Stimulated activated effector memory CD8-positive, alpha-beta T cell treated with anti-CD3 and anti-CD28 coated beads, Interleukin-12 subunit alpha, Interleukin-12 subunit beta, amount 100 ng/mL, for 72 hours (primary cell): ENCODE measurements at regions not wholly inside any gene's neighbourhood (a gene's known extent, or its start where the extent isn't known, plus 50 kb on each side); places are given as distances from the start of the nearest gene placed in this dataset.
"Not testable (repeated sequence)": the region's sequence is repeated elsewhere in the genome, so short reads cannot be mapped to it uniquely, and the experiment has no call there.

ENCODE experiments used
- ATAC-seq: fragments of 150-1000 bp; cut with Tn5 transposase; 2 replicates; pipeline ENCODE4 v1.10.0; 2021
- DNase-seq, 2 donors: peaks; one replicate each; pipeline ENCODE4 v3.0.0; 2021 to 2022; ENCODE audit warnings: low spot score in 2 of 2
- H3K27ac Mint-ChIP-seq: one replicate; pipeline ENCODE4 v1.8.0; 2022; ENCODE audit warnings: mild to moderate bottlenecking, mixed read lengths
- H3K36me3 Mint-ChIP-seq: one replicate; pipeline ENCODE4 v1.8.0; 2022; ENCODE audit warnings: mild to moderate bottlenecking, mixed read lengths
- H3K4me1 Mint-ChIP-seq: one replicate; pipeline ENCODE4 v1.8.0; 2022; ENCODE audit warnings: mixed read lengths
- H3K4me3 Mint-ChIP-seq: one replicate; pipeline ENCODE4 v1.8.0; 2022; ENCODE audit warnings: mild to moderate bottlenecking, mixed read lengths
- H3K9me3 Mint-ChIP-seq: one replicate; pipeline ENCODE4 v1.8.0; 2022; ENCODE audit warnings: mixed read lengths

DNA sequence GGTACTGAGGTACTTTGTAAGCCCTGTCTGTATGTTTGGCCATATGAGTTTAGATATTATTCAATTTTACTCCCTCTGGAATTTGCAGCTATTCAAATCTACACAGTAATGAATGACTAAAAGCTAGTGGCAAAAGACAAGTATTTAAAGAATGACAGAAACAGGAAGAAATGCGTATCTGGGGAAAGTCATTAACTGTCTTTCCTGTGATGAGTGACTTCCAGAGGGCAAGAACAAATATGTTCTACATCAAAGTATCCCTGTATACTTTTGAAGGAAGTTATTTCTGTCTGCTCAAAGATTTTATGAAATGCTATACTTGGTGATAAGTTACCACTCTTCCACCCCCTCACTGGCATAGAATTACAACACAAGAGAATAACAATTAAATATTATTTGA, 489.3 kb upstream of the SOX9 start:
- ATAC-seq = no peak
- H3K27ac Mint-ChIP-seq = no peak overlapping the region

DNA sequence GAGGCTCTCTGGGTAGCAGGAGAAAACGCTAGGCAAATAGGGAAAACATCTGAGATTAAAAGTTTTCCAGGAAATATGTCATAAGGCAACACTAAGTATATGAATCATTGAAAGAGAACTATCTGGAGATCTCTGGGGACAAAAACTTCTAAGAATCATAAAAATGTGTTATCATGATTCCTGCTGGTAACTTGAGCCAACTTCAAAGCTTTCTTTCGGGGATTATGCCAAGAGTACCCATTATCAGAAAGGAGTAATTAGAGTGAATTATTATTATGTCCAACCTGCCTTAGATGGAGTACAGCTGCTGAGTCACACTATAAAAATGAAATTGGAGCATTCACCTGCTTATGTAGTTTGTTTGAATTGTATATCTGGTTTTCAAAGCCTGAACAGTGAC, 488.5 kb upstream of the SOX9 start:
- no peaks in the 10 kb centered on the region for H3K4me1 Mint-ChIP-seq
- no peak for DNase-seq
- no peak overlapping the region for H3K4me3 Mint-ChIP-seq
- H3K27ac Mint-ChIP-seq = no peak overlapping the region
- no peak for ATAC-seq
- no peaks in the 10 kb centered on the region for H3K36me3 Mint-ChIP-seq
- H3K9me3 Mint-ChIP-seq = peaks cover 3% of the 10 kb centered on the region

More for the DNA sequence above, 489.3 kb upstream of the SOX9 start:
- Mint-ChIP-seq H3K4me1 (no peaks in the 10 kb centered on the region), H3K4me3 (no peak overlapping the region), H3K9me3 (peaks cover 5% of the 10 kb centered on the region), H3K36me3 (no peaks in the 10 kb centered on the region)
- no peak for DNase-seq

DNA sequence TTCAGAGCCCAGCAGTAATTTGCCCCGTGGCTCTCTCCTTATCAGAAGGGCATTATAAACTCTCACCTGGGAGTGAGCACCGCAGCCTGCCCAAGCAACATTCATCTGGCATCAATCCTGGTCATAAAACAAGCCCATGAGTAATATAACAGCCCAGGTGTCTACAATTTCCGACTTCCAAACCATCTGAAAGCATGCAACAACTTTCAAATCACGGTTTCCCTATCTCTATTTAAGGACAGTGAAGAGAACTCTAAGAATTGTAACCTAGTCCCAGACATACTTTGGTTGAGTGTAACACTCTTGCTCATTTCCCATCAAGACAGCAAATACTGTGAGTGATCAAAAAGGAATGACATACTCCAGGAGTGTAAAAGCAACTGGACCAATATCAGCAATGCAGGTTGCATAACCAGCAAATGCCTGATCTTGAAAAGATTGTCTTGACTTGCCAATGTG, 487.4 kb upstream of the SOX9 start:
- no peak for DNase-seq
- no peak overlapping the region for H3K27ac Mint-ChIP-seq
- H3K9me3 Mint-ChIP-seq = peaks cover 3% of the 10 kb centered on the region
- ATAC-seq = no peak
- H3K4me1 Mint-ChIP-seq = no peaks in the 10 kb centered on the region
- H3K4me3 Mint-ChIP-seq = no peak overlapping the region
- H3K36me3 Mint-ChIP-seq = no peaks in the 10 kb centered on the region

DNA sequence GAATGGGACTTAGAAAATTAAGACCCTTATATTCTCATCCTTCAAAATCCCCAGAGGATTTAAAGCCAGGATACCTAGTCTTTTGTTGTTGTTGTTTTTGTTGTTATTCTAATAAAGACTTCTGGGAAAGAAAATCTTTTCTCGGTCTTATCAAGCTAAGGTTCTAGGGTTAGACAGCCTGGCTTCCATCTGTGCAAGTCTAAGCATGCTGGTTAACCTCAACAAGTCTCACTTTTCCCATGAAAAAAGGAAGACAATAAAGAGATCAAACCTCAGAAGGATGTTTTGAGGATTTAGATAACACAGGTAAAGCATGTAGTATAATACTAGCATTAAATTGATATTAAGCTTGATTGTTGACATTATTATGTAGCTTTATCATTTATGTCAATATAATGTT, 486.4 kb upstream of the SOX9 start:
- Mint-ChIP-seq H3K27ac (no peak overlapping the region), H3K36me3 (no peaks in the 10 kb centered on the region), H3K4me1 (no peaks in the 10 kb centered on the region), H3K4me3 (no peak overlapping the region), H3K9me3 (peaks cover 10% of the 10 kb centered on the region)
- DNase-seq (no peak), ATAC-seq (no peak)

DNA sequence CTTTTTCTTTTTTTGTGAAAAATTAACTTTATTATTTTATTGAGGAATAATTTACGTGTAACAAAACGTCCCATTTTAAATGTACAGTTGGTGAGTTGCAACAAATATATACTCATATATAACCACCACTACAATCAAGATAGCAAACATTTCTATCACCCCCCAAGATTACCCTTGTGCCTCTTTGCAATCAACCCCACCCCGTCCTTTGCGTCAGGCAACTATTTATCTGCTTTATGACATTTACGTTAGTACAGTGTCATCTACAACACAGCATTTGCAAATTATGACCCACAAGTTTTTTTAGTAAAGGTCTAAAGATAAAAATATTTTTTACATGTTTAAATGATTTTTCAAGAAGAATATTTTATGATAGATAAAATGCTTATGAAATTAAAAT, 485.6 kb upstream of the SOX9 start:
- Mint-ChIP-seq H3K4me1 (no peaks in the 10 kb centered on the region), H3K9me3 (peaks cover 8% of the 10 kb centered on the region), H3K36me3 (no peaks in the 10 kb centered on the region), H3K27ac (no peak overlapping the region), H3K4me3 (no peak overlapping the region)
- DNase-seq (no peak), ATAC-seq (no peak)

DNA sequence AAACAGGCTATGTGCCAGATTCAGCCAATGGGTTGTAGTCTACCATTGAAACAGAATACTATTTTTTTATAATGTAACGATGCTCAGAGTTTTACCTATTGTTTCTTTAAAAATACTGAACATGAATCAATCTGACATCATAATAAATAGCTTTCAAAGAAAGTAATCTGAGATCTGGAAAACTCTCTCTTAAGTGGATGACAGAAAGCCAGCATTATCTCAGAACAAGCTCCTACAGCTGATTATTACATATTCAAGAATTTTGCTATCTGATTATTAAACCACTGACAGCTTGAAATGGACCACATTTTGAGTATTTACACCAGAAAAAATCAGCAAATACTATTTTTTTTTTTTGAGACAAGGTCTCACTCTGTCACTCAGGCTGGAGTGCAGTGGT, 484.2 kb upstream of the SOX9 start:
- Mint-ChIP-seq H3K27ac (no peak overlapping the region), H3K36me3 (no peaks in the 10 kb centered on the region), H3K9me3 (peaks cover 21% of the 10 kb centered on the region), H3K4me1 (no peaks in the 10 kb centered on the region), H3K4me3 (no peak overlapping the region)
- no peak for DNase-seq
- no peak for ATAC-seq

DNA sequence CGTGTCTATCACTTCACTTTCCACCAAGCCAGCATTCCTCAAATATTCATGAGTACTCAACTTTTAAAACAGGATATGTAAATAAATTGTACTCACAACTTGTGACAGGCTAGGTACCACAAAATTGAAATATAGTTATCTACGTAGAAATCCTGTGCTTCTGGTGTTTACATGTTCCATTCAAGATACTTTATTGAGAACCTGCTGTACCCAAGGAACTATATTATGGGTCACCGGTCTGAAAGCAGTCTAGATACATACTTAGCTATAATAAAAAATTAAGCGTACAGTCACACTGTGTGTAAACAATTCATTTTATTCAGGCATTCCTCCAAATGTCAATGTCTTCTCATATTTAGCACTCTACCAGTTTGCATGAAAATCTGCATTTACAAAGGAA, 482.2 kb upstream of the SOX9 start:
- Mint-ChIP-seq H3K27ac (no peak overlapping the region), H3K4me1 (no peaks in the 10 kb centered on the region), H3K9me3 (peaks cover 23% of the 10 kb centered on the region), H3K36me3 (no peaks in the 10 kb centered on the region), H3K4me3 (no peak overlapping the region)
- DNase-seq (no peak), ATAC-seq (no peak)

DNA sequence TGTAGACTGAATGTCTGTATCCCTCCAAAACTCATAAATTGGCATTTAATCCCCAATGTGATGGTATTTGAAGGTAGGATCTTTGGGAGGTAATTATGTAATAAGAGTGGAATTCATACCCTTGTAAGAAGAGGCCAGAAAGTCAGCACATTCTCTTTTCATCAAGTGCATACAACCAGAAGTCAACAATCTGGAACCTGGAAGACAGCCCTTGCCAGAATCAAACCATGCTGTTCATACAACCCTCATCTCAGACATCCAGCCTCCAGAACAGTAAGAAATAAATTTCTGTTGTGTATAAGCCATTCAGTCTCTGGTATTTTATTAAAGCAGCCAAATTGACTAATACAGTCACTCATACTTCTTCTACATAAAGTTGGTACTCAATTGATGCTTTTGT, 481.0 kb upstream of the SOX9 start:
- H3K36me3 Mint-ChIP-seq = no peaks in the 10 kb centered on the region
- peaks cover 27% of the 10 kb centered on the region for H3K9me3 Mint-ChIP-seq
- H3K4me3 Mint-ChIP-seq = no peak overlapping the region
- no peak overlapping the region for H3K27ac Mint-ChIP-seq
- DNase-seq = no peak
- no peak for ATAC-seq
- no peaks in the 10 kb centered on the region for H3K4me1 Mint-ChIP-seq

DNA sequence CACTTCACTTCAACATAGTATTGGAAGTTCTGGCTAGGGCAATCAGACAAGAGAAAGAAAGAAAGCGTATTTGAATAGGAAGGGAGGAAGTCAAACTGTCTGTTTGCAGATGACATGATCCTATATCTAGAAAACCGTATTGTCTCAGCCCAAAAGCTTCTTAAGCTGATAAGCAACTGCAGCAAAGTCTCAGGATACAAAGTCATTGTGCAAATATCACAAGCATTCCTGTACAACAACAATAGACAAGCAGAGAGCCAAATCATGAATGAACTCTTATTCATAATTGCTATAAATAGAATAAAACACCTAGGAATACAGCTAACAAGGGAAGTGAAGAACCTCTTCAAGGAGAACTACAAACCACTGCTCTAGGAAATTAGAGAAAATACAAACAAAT, 473.9 kb upstream of the SOX9 start:
- not testable (repeated sequence) for ATAC-seq, H3K4me3 Mint-ChIP-seq, H3K36me3 Mint-ChIP-seq, DNase-seq, H3K27ac Mint-ChIP-seq, H3K4me1 Mint-ChIP-seq
- H3K9me3 Mint-ChIP-seq = peaks cover 21% of the 10 kb centered on the region

DNA sequence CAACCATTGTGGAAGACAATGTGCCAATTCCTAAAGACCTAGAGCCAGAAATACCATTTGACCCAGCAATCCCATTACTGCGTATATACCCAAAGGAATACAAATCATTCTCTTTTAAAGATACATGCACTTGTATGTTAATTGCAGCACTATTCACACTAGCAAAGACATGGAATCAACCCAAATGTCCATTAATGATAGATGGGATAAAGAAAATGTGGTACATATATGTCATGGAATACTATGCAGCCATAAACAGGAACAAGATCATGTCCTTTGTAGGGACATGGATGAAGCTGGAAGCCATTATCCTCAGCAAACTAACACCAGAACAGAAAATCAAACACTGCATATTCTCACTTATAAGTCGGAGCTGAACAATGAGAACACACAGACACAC, 472.5 kb upstream of the SOX9 start:
- not testable (repeated sequence) for H3K36me3 Mint-ChIP-seq, H3K4me3 Mint-ChIP-seq, H3K27ac Mint-ChIP-seq, ATAC-seq, DNase-seq, H3K4me1 Mint-ChIP-seq
- H3K9me3 Mint-ChIP-seq = peaks cover 26% of the 10 kb centered on the region

DNA sequence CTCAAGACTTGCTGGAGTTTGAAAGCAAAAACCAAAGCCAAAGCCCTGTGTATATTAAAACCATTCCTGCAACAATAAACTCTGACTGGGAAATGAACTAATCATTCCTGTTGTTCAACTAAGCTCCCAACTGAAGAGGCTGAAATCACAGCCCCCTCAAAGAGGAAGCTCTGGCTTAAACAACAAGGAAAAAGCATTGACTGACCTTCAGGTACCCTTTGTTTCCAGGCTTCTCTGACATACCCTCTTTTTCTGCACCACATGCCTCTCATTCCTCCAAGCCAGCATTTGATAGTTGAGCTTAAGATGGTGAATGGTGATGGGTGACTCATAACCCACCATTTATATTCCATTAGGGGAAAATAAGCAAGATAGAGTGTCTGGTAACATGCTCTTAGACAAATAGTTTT, 470.9 kb upstream of the SOX9 start:
- ATAC-seq (no peak), DNase-seq (no peak)

DNA sequence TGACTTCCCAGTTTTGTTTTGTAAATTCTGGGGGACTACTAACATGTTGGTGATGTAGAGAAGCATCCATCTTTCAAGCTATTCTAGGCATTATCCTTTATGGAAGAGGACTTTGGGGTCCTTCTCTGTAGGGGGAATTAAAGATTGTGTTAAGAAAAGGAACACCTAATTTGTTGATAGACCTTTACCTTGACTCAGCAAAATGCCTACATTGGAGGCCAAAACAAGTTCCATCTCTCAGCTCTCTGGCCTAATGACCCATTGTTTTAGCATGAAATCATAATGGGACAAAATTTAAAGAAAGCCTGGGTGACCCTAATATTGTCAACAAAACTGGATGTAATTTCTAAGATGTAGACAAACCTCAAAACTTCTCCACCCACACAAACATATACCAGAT, 465.3 kb upstream of the SOX9 start:
- DNase-seq (no peak), ATAC-seq (no peak)
- Mint-ChIP-seq H3K36me3 (no peaks in the 10 kb centered on the region), H3K4me3 (no peak overlapping the region), H3K4me1 (no peaks in the 10 kb centered on the region), H3K27ac (no peak overlapping the region), H3K9me3 (peaks cover 26% of the 10 kb centered on the region)

More for the DNA sequence above, 470.9 kb upstream of the SOX9 start:
- no peak overlapping the region for H3K4me3 Mint-ChIP-seq
- H3K36me3 Mint-ChIP-seq = no peaks in the 10 kb centered on the region
- peaks cover 22% of the 10 kb centered on the region for H3K9me3 Mint-ChIP-seq
- no peaks in the 10 kb centered on the region for H3K4me1 Mint-ChIP-seq
- H3K27ac Mint-ChIP-seq = no peak overlapping the region

DNA sequence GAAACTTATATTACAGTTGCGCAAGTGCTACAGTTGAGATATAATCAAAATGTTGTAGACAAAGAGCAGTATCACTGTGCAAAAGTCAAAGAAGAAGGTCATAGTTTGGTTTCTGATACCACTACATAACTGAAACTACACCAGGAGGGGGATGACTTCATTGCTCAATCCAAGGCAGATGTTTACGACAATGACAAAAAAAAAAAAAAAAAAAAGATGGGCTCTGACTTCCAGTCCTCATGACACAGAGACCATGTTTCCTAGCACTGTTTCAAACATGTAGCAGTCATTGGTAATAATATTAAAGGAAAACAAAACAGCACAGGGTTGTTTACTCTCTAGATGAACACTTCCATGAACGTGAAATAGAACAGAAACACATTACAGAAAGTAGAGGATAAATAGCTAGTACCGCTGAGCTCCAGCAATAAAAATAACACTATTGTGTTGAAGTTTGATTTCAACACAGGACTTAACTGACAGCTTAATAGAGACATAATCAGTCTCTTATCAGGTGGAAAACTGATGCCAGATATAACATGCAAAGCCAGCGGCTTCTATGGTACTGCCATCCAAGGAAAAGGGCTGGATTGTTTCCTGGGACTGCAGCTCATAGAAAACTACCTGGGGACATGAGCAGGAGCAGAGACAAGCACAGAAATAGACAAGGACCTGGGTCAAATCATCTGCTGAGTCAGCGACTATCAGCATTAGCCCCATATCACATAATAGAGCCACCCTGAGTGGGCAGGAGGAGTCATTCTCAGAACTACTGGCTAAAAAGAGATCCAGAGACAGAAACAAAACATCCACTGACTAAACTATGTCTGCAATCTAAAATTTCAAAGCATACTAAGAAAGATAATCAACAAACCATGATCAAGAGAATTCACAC, 463.6 kb upstream of the SOX9 start:
- no peak overlapping the region for H3K4me3 Mint-ChIP-seq
- no peaks in the 10 kb centered on the region for H3K36me3 Mint-ChIP-seq

DNA sequence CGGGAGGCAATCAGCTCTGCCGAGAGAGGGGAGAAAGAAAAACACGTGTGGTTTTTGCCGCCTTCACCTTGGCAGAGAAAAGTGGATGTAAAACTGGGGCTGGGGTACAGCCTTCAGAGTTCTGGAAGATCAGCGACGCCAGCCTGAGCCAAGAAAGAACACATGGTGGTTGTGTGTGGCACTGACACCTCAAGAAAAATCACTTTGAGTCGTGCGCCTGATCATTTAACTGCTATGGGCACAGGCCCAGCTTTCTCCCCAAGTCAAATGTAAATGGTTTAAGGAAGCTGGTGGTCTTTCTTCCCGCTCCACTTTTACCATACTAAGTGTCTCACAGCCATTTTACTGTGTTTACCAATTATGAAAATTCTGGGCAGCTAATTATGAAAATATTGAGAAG, 461.8 kb upstream of the SOX9 start:
- Mint-ChIP-seq H3K4me1 (no peaks in the 10 kb centered on the region), H3K4me3 (no peak overlapping the region), H3K27ac (no peak overlapping the region), H3K36me3 (no peaks in the 10 kb centered on the region), H3K9me3 (peaks cover 19% of the 10 kb centered on the region)
- ATAC-seq (no peak), DNase-seq (no peak)

More for the DNA sequence above, 463.6 kb upstream of the SOX9 start:
- Mint-ChIP-seq H3K9me3 (peaks cover 17% of the 10 kb centered on the region), H3K4me1 (no peaks in the 10 kb centered on the region), H3K27ac (no peak overlapping the region)
- no peak for DNase-seq
- ATAC-seq = no peak

DNA sequence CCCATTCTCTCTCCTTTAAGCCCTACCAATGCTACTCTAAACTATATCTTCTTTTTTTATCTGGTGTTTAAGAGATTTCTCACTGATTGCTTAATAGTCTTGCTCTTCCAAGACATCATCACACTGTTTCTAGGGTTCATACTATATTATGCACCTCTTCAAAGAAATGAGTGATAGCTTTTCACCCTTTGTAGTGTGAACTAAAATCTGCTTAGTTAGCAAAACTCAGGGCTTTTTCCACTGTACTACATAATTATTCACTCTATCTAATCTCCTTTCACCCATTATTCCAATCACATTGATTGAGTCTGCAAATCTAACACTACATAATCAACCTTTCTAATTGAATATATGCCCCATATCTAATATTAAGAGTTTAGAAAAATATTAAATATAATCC, 456.0 kb upstream of the SOX9 start:
- H3K36me3 Mint-ChIP-seq = no peaks in the 10 kb centered on the region
- DNase-seq (no peak), ATAC-seq (no peak)
- H3K27ac Mint-ChIP-seq = no peak overlapping the region
- H3K4me1 Mint-ChIP-seq = no peaks in the 10 kb centered on the region
- H3K4me3 Mint-ChIP-seq = no peak overlapping the region
- H3K9me3 Mint-ChIP-seq = peaks cover 23% of the 10 kb centered on the region

DNA sequence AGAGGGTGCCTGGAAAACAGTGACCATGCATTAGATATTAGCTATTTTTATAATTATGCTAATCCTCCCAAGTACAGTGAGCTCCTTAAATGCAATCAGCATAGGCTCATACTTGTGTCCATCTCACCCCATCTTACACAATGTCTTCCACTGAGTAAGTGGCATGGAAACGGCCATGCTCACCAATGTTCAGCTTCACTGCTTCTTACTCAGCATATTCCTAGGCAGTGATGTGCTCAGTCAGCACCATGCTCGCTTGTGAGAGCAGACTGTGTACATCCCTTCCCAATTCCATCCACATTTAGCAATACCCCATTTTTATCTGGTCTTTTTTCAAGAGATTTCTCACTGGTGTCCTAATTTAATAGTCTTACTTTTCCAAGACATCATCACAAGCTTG, 454.8 kb upstream of the SOX9 start:
- ATAC-seq (no peak), DNase-seq (no peak)
- Mint-ChIP-seq H3K4me3 (no peak overlapping the region), H3K27ac (no peak overlapping the region), H3K4me1 (no peaks in the 10 kb centered on the region), H3K36me3 (no peaks in the 10 kb centered on the region), H3K9me3 (peaks cover 26% of the 10 kb centered on the region)
